ENCODE measurements at regions not wholly inside any gene's neighbourhood (a gene's known extent, or its start where the extent isn't known, plus 50 kb on each side); places are given as distances from the start of the nearest gene placed in this dataset.

GRCh38 chr5:174355995-174356394 is 310.5 kb downstream of the NSG2 start:
- H3K9me2 ChIP-seq (ENCODE audit: insufficient read depth), result no peaks in the 10 kb centered on the region
- H3K27ac ChIP-seq (ENCODE audit: low read depth, low read length), result no peak overlapping the region
- no peak for ATAC-seq
- H2AFZ ChIP-seq (ENCODE audit: low read depth, low read length, poor library complexity, severe bottlenecking), result no peak overlapping the region
- intact Hi-C loops (cut with micrococcal nuclease), result no loop called here
- no peaks in the 10 kb centered on the region for H3K9me3 ChIP-seq (ENCODE audit: control insufficient read depth in 1 of 2, insufficient read depth in 1 of 2, low read depth in 1 of 2, low read length in 2 of 2)
- H3K36me3 ChIP-seq (ENCODE audit: control insufficient read depth in 1 of 2, insufficient read depth in 2 of 2, low read length in 2 of 2), result no peaks in the 10 kb centered on the region
- H3K4me2 ChIP-seq (ENCODE audit: low read length), result no peak overlapping the region
- H4K20me1 ChIP-seq (ENCODE audit: insufficient read depth), result no peaks in the 10 kb centered on the region
- no peak for DNase-seq (ENCODE audit: low read depth, low spot score)
- ChIA-PET POLR2A (no interaction called here), CTCF (no interaction called here), RAD21 (ENCODE audit: low non-redundant PET in 1 of 2, low total read pairs in 2 of 2, uncharacterized antibody in 2 of 2, unreplicated experiment in 2 of 2) (no interaction called here)
- no peak overlapping the region for H3K9ac ChIP-seq (ENCODE audit: low read length)
- no peak overlapping the region for H3K4me3 ChIP-seq (replicated peaks in 1 of 2; ENCODE audit: low read depth in 1 of 2, low read length in 2 of 2)
- no peak for TF ChIP-seq FOSL1 (IDR thresholded peaks at IDR 0.05; ENCODE audit: low read depth)
- no peak for TF ChIP-seq RAD21 (IDR thresholded peaks at IDR 0.05; ENCODE audit: low read depth)
- TF ChIP-seq EZH2phosphoT487 (IDR thresholded peaks at IDR 0.05; ENCODE audit: borderline replicate concordance), result no peak
- TF ChIP-seq SP1 (IDR thresholded peaks at IDR 0.05; ENCODE audit: low read depth), result no peak
- TF ChIP-seq SIN3A (IDR thresholded peaks at IDR 0.05; ENCODE audit: low read depth), result no peak
- no peak for TF ChIP-seq ELF1 (IDR thresholded peaks at IDR 0.05; ENCODE audit: borderline replicate concordance, low read depth)
- TF ChIP-seq MAX (IDR thresholded peaks at IDR 0.05), result no peak
- TF ChIP-seq REST (IDR thresholded peaks at IDR 0.05; ENCODE audit: low read depth), result no peak
- no peak for TF ChIP-seq EGR1 (IDR thresholded peaks at IDR 0.05; ENCODE audit: low read depth)
- no peak for TF ChIP-seq ATF3 (IDR thresholded peaks at IDR 0.05)
- no peak for TF ChIP-seq CEBPB (IDR thresholded peaks at IDR 0.05; ENCODE audit: low read depth)
- 0 out of 4 replicates have a peak, but pooled peaks cover 0 to 4% of the 10 kb centered on the region in 2 experiments for H3K4me1 ChIP-seq (ENCODE audit: control insufficient read depth in 1 of 2, insufficient read depth in 2 of 2, low read length in 2 of 2)
- BruUV-seq (replicated peaks), result no TSS peak
- peaks cover 47% of the 10 kb centered on the region; the same call in 1 of the 2 replicates for H3K27me3 ChIP-seq (ENCODE audit: insufficient read depth, low read length)
- no peaks in the 10 kb centered on the region for H3K79me2 ChIP-seq (ENCODE audit: insufficient read depth, low read length)

Measured in HCT116 (cell line).